OCI-M1 (cell line): ENCODE measurements at regions not wholly inside any gene's neighbourhood (a gene's known extent, or its start where the extent isn't known, plus 50 kb on each side); places are given as distances from the start of the nearest gene placed in this dataset.
A peak's percentile ranks its signal among the peaks of the same experiment; 100 is the strongest.

ENCODE experiments used
- DNase-seq: peaks from one replicate; lab custom pipeline; 2025; lab: John Stamatoyannopoulos, UW

DNA sequence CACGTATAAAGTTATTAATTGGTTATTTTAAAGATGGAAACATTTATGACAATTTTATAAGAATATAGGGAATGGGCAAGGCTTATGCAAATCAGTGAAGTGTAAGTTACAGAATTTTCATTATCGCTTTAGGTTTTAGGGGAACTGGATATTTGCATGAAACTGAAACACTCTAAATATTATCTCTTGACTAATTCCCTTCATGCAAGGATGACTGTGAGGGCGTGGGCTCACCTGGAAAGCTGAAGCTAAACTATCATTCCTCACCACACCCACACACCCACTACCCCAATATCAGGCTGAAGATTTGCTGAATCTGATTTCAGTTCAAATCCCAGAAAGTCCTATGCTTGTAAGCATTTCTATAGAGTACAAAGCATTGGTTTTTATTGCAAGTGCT, 81.7 kb upstream of the ARHGAP24 start:
- no peak for DNase-seq

DNA sequence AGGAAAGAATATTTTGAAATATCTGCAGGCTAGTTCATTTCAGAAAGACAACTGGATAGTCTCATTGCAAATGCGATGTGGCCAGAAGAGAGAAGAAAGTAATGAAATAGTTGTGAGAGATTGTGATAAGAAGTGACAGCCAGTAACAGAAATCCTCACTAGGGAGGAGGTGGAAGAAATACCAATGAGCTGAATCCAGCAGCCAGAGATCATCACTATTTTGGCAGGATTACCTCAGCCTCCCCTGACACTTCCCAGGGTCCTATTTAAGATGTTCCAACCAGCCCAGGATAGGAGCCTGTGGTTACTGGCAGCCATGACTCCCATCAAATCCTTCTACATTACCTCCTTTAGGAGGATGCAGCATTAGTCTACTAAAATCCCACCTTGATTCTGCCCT, 76.7 kb upstream of the ARHGAP24 start:
- no peak for DNase-seq

DNA sequence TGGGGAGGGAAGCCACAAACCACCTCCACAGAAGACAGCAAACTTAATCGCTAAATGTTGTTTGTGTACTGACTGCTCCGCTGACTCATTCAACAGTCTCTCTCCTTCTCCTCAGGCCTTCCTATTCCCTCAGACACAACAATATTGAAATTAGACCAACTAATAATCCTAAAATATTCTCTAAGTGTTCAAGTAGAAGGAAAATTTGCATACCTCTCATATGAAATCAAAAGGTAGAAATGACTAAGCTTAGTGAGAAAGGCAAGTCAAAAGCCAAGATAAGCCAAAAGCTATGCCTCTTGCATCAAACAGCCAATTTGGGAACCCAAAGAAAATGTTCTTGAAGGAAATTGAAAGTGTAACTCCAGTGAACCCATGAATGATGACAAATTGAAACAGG, 75.7 kb upstream of the ARHGAP24 start:
- no peak for DNase-seq

DNA sequence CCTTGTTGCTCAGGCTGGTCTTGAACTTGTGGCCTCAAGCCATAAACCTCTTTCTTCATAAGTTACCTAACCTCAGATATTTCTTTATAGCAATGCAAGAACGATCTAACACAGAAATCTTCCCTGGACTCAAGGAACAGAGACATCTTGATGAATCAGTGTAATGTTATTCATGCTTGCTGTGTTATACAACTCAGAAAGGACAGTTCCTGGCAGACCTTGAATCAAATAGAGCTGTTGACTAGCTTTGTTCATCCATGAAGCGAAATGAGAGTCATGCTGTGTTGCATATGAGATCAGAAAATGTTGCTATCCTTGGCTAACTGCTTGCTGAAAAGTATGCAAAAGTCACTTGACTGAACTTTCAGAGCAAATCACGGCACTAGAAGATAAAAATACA, 72.6 kb upstream of the ARHGAP24 start:
- DNase-seq = no peak

DNA sequence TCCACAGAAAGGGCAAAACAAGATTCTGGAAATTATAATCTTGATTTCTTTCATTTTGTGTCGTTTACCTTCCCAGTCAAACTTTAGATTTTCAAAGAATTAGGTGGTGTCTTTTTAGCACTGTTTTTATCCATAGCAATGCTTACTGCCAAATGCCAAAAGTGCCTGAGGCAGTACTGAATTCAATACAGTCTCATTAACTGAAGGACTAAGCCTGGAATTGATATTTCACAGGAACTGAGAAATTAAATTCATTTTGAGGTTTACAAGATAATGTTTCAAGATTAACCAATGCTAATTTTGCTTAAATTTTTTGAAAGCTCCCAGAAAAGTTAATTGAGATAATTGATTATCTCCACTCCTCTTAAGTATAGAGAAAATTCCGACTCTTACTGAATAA, 68.8 kb upstream of the ARHGAP24 start:
- DNase-seq = no peak

DNA sequence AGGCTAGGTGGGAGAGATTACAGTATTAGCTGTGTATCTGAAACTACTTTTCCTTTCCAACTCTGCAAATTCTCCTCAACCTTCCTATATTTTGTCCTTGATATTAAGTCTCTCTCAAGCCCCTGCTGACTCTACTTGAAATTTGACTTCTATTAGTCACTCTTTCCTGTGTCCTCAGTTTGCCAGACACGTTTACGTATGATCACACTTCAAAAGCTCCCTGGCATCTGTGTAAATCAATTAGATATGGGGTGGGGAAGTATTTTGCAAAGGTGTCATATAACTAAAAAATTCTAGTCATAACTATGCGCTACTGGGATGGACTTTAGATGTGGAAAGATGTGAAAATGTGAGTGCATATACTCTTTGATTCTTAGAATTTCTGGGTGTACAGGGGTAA, 67.4 kb upstream of the ARHGAP24 start:
- DNase-seq = no peak

DNA sequence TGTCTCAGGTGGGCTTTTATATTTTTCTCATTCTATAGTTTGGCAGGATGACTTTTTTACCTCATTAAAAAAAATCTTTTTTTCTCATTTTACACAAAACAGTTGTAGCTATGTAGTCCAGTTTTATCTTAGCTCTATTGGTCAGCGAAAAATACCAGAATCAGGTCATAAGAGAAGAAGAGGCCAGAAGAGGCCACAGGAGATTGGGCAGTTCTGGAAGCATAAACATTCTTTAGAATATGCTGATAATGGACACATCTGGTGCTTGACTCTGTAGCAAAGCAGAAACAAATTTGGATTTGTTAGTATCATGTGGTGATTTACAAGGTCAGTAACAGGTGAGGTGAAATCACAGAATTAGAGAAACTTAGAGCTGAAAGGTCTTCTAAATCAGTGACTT, 66.6 kb upstream of the ARHGAP24 start:
- DNase-seq = no peak

DNA sequence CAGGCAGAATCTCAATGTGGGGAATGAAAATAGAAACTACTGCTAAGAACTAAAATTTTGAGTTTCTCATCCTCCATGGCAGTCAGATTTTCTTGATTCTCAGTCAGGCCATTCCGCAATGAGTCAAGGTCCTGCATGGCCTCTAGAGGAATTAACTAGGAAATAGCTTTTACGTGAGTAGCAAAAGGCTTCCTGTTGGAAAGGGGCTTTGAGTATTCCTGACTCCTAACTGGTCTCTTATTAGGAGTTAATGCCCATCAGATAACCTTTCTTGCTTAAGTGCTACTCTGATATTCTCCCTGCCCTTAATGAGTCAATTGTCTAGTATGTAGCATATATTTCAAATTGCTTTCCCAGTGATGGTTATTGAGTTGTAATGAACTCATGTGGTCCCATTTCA, 65.7 kb upstream of the ARHGAP24 start:
- DNase-seq = no peak

DNA sequence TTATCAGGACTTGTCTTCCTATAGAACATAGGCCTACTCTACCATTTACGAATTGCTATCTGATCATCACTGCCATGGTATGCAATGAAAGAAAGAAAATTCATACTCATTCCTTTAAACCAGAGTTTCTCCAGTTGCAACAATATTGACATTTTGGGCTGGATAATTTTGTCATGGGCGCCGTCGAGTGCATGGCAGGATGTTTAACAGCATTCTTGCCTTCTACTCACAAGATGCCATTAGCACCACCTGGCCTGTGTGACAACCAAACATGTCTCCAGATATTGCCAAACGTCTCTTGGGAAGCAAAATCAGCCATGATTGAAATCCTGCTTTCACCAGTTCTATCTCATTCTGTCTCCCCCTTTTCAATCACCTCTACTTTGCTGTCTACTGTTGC, 63.6 kb upstream of the ARHGAP24 start:
- no peak for DNase-seq

DNA sequence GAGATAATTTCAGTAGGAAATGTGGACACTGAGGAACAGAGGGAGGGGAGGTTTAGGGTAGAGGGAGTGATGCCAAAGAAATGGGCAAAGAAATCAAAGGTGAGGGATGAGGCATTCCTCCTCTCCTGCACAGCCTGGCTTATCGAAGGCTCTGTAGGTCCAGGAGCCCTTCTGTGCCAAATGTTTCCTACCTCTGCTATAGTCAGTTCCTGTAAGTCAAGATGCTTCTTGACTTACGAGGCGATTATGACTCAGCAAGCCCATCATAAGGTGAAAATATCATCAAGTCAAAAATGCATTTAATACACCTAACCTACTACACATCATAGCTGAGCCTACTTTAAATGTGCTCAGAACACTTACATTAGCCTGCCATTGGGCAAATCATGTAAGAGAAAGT, 60.0 kb upstream of the ARHGAP24 start:
- no peak for DNase-seq

DNA sequence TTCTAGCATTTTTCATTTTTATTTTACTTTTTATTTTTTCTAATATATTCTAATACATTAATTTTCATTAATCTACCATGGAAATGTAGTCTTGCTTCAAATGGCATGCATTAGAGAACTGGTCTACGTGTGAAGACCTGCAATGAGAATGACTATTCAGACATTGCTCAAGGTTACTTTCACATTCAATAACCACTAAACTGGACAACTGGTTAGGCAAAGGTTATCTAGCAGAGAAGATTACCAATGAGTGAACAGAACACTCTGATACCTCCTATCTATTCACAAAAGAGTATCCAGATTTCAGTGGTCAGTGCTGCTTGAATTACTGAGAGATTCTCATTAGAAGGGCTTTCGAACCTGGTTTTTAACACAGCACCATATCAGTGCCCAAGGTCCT, 58.9 kb upstream of the ARHGAP24 start:
- no peak for DNase-seq

DNA sequence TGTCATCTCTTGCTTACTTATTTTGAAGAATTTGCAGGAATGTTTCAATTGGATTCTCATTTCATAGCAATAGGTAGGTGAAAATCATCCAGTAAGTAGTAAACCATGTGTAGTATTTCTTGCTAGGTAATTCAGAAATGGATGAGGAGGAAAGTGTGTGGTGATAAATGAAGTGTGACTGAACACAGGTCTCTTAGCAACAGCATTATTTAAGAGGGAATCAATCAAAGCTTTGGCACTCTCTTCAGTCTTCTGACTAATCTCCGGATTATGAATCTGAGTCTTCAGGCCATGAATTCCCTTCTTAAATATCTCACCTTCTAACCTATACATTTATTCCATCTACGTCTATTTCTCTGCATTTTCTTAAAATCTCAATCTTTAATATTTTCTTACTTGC, 55.8 kb upstream of the ARHGAP24 start:
- DNase-seq = no peak

DNA sequence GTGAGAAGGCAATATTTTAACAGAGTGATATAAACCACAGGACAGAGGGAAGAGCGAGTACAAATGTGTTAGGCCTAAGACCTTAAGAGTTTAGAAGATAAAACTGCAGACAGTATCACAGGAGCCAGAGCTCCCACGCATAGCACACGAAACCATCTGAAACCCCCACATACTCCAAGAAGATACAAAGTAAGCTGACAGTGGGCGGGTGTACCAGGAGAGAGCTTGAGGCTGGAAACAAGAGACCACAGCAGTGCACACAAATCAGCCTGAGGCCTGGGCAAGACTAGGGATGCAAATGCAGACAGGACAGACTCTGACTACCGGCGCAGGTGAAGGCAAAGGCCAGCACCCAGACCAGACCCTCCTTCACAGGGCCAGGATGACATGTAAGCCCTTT, 54.1 kb upstream of the ARHGAP24 start:
- DNase-seq = peak; percentile 66

DNA sequence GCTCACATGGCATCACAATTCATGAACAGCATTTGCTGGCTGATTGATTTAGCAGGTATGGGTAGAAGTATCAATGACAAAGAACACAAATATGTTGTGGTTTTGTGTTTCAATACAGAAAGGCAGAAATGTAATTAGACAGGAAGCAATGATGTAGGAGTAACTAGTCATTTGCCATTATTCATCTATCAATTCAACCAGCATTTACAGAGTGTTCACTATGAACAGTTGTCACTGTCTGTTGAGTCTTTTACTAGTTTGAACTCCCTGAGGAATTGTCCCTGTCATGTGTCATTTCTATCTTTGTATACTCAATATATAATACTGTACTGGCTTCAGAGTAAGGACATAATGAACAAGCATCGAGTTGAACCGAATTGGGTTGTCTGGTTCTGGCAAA, 51.5 kb upstream of the ARHGAP24 start:
- DNase-seq = no peak
